ENCODE measurements at regions not wholly inside any gene's neighbourhood (a gene's known extent, or its start where the extent isn't known, plus 50 kb on each side); places are given as distances from the start of the nearest gene placed in this dataset.
"Not testable (repeated sequence)": the region's sequence is repeated elsewhere in the genome, so short reads cannot be mapped to it uniquely, and the experiment has no call there.

- in situ Hi-C loops (cut with HindIII; ENCODE audit: low sequenced_read_pairs): no loop called here
- no peak for DNase-seq (ENCODE audit: low spot score)
These were observed 316.7 kb downstream of the CHL1 start for GRCh38 chr3:513301-513700.

GRCh38 chr3:514192-514591, 317.6 kb downstream of the CHL1 start:
- in situ Hi-C loops (cut with HindIII; ENCODE audit: low sequenced_read_pairs): no loop called here
- no peak for DNase-seq (ENCODE audit: low spot score)

- in situ Hi-C loops (cut with HindIII; ENCODE audit: low sequenced_read_pairs): no loop called here
- DNase-seq (ENCODE audit: low spot score): no peak
These were observed 322.5 kb downstream of the CHL1 start for GRCh38 chr3:519026-519425.

GRCh38 chr3:522888-523287, 326.3 kb downstream of the CHL1 start:
- DNase-seq (ENCODE audit: low spot score): no peak
- in situ Hi-C loops (cut with HindIII; ENCODE audit: low sequenced_read_pairs): no loop called here

- no peak for DNase-seq (ENCODE audit: low spot score)
- in situ Hi-C loops (cut with HindIII; ENCODE audit: low sequenced_read_pairs): no loop called here
These were observed 328.9 kb downstream of the CHL1 start for GRCh38 chr3:525415-525814.

GRCh38 chr3:535566-536416, 339.2 kb downstream of the CHL1 start:
- no peak for DNase-seq (ENCODE audit: low spot score)
- in situ Hi-C loops (cut with HindIII; ENCODE audit: low sequenced_read_pairs): no loop called here

- in situ Hi-C loops (cut with HindIII; ENCODE audit: low sequenced_read_pairs): no loop called here
- DNase-seq (ENCODE audit: low spot score): no peak
These were observed 339.9 kb downstream of the CHL1 start for GRCh38 chr3:536417-536813.

- DNase-seq (ENCODE audit: low spot score): peak; percentile 60
- in situ Hi-C loops (cut with HindIII; ENCODE audit: low sequenced_read_pairs): no loop called here
These were observed 344.7 kb downstream of the CHL1 start for GRCh38 chr3:541062-541801.

GRCh38 chr3:542021-542420, 345.5 kb downstream of the CHL1 start:
- no peak for DNase-seq (ENCODE audit: low spot score)
- in situ Hi-C loops (cut with HindIII; ENCODE audit: low sequenced_read_pairs): no loop called here

- no peak for DNase-seq (ENCODE audit: low spot score)
- in situ Hi-C loops (cut with HindIII; ENCODE audit: low sequenced_read_pairs): no loop called here
These were observed 353.1 kb downstream of the CHL1 start for GRCh38 chr3:549636-550035.

- peak; percentile 74 for DNase-seq (ENCODE audit: low spot score)
- in situ Hi-C loops (cut with HindIII; ENCODE audit: low sequenced_read_pairs): no loop called here
These were observed 353.9 kb downstream of the CHL1 start for GRCh38 chr3:550471-550870.

- in situ Hi-C loops (cut with HindIII; ENCODE audit: low sequenced_read_pairs): no loop called here
- no peak for DNase-seq (ENCODE audit: low spot score)
These were observed 361.4 kb downstream of the CHL1 start for GRCh38 chr3:557972-558371.

- DNase-seq (ENCODE audit: low spot score): no peak
- in situ Hi-C loops (cut with HindIII; ENCODE audit: low sequenced_read_pairs): no loop called here
These were observed 371.1 kb downstream of the CHL1 start for GRCh38 chr3:567488-568185.

- peak; percentile 73 for DNase-seq (ENCODE audit: low spot score)
- in situ Hi-C loops (cut with HindIII; ENCODE audit: low sequenced_read_pairs): not testable (repeated sequence)
These were observed 383.0 kb downstream of the CHL1 start for GRCh38 chr3:579529-579928.

GRCh38 chr3:589066-589465, 392.5 kb downstream of the CHL1 start:
- peak; percentile 71 for DNase-seq (ENCODE audit: low spot score)
- in situ Hi-C loops (cut with HindIII; ENCODE audit: low sequenced_read_pairs): not testable (repeated sequence)

GRCh38 chr3:597304-597703, 400.7 kb downstream of the CHL1 start:
- DNase-seq (ENCODE audit: low spot score); in situ Hi-C loops (cut with HindIII; ENCODE audit: low sequenced_read_pairs): not testable (repeated sequence)

GRCh38 chr3:597746-598145, 401.2 kb downstream of the CHL1 start:
- in situ Hi-C loops (cut with HindIII; ENCODE audit: low sequenced_read_pairs): not testable (repeated sequence)

GRCh38 chr3:607480-607879, 410.9 kb downstream of the CHL1 start:
- DNase-seq (ENCODE audit: low spot score); in situ Hi-C loops (cut with HindIII; ENCODE audit: low sequenced_read_pairs): not testable (repeated sequence)

More at GRCh38 chr3:597746-598145, 401.2 kb downstream of the CHL1 start:
- not testable (repeated sequence) for DNase-seq (ENCODE audit: low spot score)

- in situ Hi-C loops (cut with HindIII; ENCODE audit: low sequenced_read_pairs): no loop called here
- no peak for DNase-seq (ENCODE audit: low spot score)
These were observed 425.2 kb downstream of the CHL1 start for GRCh38 chr3:621714-622113.

GRCh38 chr3:622314-622713, 425.8 kb downstream of the CHL1 start:
- in situ Hi-C loops (cut with HindIII; ENCODE audit: low sequenced_read_pairs): no loop called here
- no peak for DNase-seq (ENCODE audit: low spot score)

All from G401 (cell line).